H1 (cell line): ENCODE measurements at regions not wholly inside any gene's neighbourhood (a gene's known extent, or its start where the extent isn't known, plus 50 kb on each side); places are given as distances from the start of the nearest gene placed in this dataset.

Experiments used
- CBX5 ChIP-seq: fragments of 300-800, 300-1000 bp; sonication (generic); IDR thresholded peaks from 2 replicates; pipeline ENCODE4 v1.7.1; 2016; ENCODE audit warnings: antibody characterized with exemption, low read length, low read depth
- EP300 ChIP-seq, 2 experiments: IDR thresholded peaks; 1 replicate in 1 of 2; 2 replicates in 1 of 2; pipeline ENCODE4 v1.6.1; 2011 to 2012; ENCODE audit warnings: low read depth in 2 of 2, low read length in 2 of 2, mild to moderate bottlenecking in 2 of 2, borderline replicate concordance in 1 of 2, inconsistent platforms in 1 of 2, moderate library complexity in 1 of 2
- HDAC2 ChIP-seq, 2 experiments: fragments of 300-600 bp in 1 of 2; sonication (generic) in 1 of 2; IDR thresholded peaks; 2 replicates each; pipeline ENCODE4 v1.6.1; 2011 to 2012; ENCODE audit warnings: low read depth in 2 of 2, low read length in 2 of 2, mild to moderate bottlenecking in 2 of 2, moderate library complexity in 2 of 2, borderline replicate concordance in 1 of 2, inconsistent platforms in 1 of 2
- KDM4A ChIP-seq: IDR thresholded peaks from one replicate; pipeline ENCODE4 v1.7.1; 2012; ENCODE audit warnings: low read depth, mild to moderate bottlenecking, moderate library complexity, low read length, inconsistent platforms; ENCODE audit not compliant: severe bottlenecking
- POLR2A ChIP-seq, 2 experiments: IDR thresholded peaks; 1 replicate in 1 of 2; 2 replicates in 1 of 2; pipeline ENCODE4 v1.6.1; 2011; ENCODE audit warnings: low read depth in 2 of 2, low read length in 2 of 2, mild to moderate bottlenecking in 2 of 2; ENCODE audit errors: control extremely low read depth in 1 of 2
- POLR2AphosphoS5 ChIP-seq: IDR thresholded peaks from 2 replicates; pipeline ENCODE4 v1.6.1; 2011; ENCODE audit warnings: low read depth, low read length
- RAD21 ChIP-seq, 2 experiments: IDR thresholded peaks in 1 of 2; conservative IDR thresholded peaks in 1 of 2; 2 replicates each; pipeline ENCODE4 v1.6.1; 2011; ENCODE audit warnings: low read depth in 2 of 2, low read length in 2 of 2, improper control_type of control experiment in 1 of 2, inconsistent platforms in 1 of 2, mild to moderate bottlenecking in 1 of 2, moderate library complexity in 1 of 2
- RXRA ChIP-seq: IDR thresholded peaks from 2 replicates; pipeline ENCODE4 v1.6.1; 2011; ENCODE audit warnings: low read depth, mild to moderate bottlenecking, low read length, moderate library complexity; ENCODE audit not compliant: insufficient read depth
- TAF1 ChIP-seq: IDR thresholded peaks from 2 replicates; pipeline ENCODE4 v1.6.1; 2011; ENCODE audit warnings: mild to moderate bottlenecking, low read depth, low read length
- TAF7 ChIP-seq: optimal IDR thresholded peaks from 2 replicates; pipeline ENCODE3; 2011; ENCODE audit warnings: low read depth, mild to moderate bottlenecking, inconsistent platforms, low read length, moderate library complexity, borderline replicate concordance
- TBP ChIP-seq: IDR thresholded peaks from 2 replicates; pipeline ENCODE4 v1.6.1; 2011; ENCODE audit warnings: low read depth, low read length, improper control_type of control experiment
- TF ChIP-seq, protein P1 (sequence below), 3 experiments: IDR thresholded peaks; 1 replicate in 2 of 3; 2 replicates in 1 of 3; pipeline versions ENCODE4 v1.5.1 to v1.6.1; 2011; ENCODE audit warnings: low read length in 3 of 3, mild to moderate bottlenecking in 3 of 3, inconsistent platforms in 2 of 3, low read depth in 1 of 3, moderate library complexity in 1 of 3; ENCODE audit not compliant: insufficient read depth in 1 of 3; ENCODE audit errors: control extremely low read depth in 1 of 3

DNA sequence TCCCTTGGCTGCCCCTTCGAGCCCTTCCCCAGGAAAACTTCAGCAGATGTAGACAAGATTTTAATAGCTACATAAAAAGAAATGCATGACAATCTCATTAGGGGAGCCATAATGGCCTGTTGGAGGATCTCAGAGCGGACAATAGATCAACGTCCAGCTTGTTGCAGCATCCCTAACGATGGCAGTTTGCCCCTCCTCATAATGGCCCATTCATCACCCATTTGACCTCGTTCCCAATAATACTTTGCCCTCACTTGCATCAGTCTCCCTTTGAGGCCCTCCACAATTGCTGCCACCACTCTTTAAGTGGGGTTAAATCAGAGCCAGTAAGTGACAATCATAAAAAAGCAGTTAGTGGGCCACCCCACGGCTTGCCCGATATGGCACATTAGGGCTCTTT, 84.7 kb upstream of the PCDH8 start:
- TF ChIP-seq, protein P1, sequence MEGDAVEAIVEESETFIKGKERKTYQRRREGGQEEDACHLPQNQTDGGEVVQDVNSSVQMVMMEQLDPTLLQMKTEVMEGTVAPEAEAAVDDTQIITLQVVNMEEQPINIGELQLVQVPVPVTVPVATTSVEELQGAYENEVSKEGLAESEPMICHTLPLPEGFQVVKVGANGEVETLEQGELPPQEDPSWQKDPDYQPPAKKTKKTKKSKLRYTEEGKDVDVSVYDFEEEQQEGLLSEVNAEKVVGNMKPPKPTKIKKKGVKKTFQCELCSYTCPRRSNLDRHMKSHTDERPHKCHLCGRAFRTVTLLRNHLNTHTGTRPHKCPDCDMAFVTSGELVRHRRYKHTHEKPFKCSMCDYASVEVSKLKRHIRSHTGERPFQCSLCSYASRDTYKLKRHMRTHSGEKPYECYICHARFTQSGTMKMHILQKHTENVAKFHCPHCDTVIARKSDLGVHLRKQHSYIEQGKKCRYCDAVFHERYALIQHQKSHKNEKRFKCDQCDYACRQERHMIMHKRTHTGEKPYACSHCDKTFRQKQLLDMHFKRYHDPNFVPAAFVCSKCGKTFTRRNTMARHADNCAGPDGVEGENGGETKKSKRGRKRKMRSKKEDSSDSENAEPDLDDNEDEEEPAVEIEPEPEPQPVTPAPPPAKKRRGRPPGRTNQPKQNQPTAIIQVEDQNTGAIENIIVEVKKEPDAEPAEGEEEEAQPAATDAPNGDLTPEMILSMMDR (IDR thresholded peaks at IDR 0.05; ENCODE audit: control extremely low read depth in 1 of 3, insufficient read depth in 1 of 3, low read depth in 1 of 3, low read length in 3 of 3), result no peak
- TF ChIP-seq POLR2A (IDR thresholded peaks at IDR 0.05; ENCODE audit: control extremely low read depth in 1 of 2, low read depth in 2 of 2, low read length in 2 of 2) (no peak), POLR2AphosphoS5 (no peak), TAF7 (no peak), TAF1 (no peak), RXRA (no peak), RAD21 (IDR thresholded peaks at IDR 0.05 in 1 of 2, conservative IDR thresholded peaks at IDR 0.05 in 1 of 2; ENCODE audit: low read depth in 2 of 2, low read length in 2 of 2) (no peak), KDM4A (no peak), CBX5 (no peak), EP300 (IDR thresholded peaks at IDR 0.05; ENCODE audit: borderline replicate concordance in 1 of 2, low read depth in 2 of 2, low read length in 2 of 2) (no peak), TBP (no peak), HDAC2 (IDR thresholded peaks at IDR 0.05; ENCODE audit: borderline replicate concordance in 1 of 2, low read depth in 2 of 2, low read length in 2 of 2) (no peak)
